ENCODE measurements at regions not wholly inside any gene's neighbourhood (a gene's known extent, or its start where the extent isn't known, plus 50 kb on each side); places are given as distances from the start of the nearest gene placed in this dataset.

GRCh38 chr12:33690562-33690961 is 250.9 kb upstream of the SYT10 start:
- TF ChIP-seq GTF2F1 (IDR thresholded peaks at IDR 0.05; ENCODE audit: low read length), result no peak
- no peak for TF ChIP-seq CTCF (CRISPR knock-in tag; IDR thresholded peaks at IDR 0.05)
- no peak for TF ChIP-seq PRDM4 (CRISPR knock-in tag; IDR thresholded peaks at IDR 0.05; ENCODE audit: borderline replicate concordance)
- no peak for TF ChIP-seq ZNF761 (CRISPR knock-in tag; conservative IDR thresholded peaks at IDR 0.05)
- TF ChIP-seq SIX1 (CRISPR knock-in tag; IDR thresholded peaks at IDR 0.05; ENCODE audit: borderline replicate concordance), result no peak
- TF ChIP-seq KAT8 (CRISPR knock-in tag; IDR thresholded peaks at IDR 0.05), result no peak
- TF ChIP-seq STAT6 (CRISPR knock-in tag; IDR thresholded peaks at IDR 0.05; ENCODE audit: borderline replicate concordance), result no peak

All from HepG2 (cell line).